Endothelial cell of umbilical vein (primary cell): ENCODE measurements at regions not wholly inside any gene's neighbourhood (a gene's known extent, or its start where the extent isn't known, plus 50 kb on each side); places are given as distances from the start of the nearest gene placed in this dataset.
"Not testable (repeated sequence)": the region's sequence is repeated elsewhere in the genome, so short reads cannot be mapped to it uniquely, and the experiment has no call there.

ENCODE experiments used
- CTCF ChIP-seq, 2 donors: IDR thresholded peaks; 1 replicate in 1 of 2; 2 replicates in 1 of 2; pipeline ENCODE4 v1.5.1; 2011; ENCODE audit warnings: low read length in 2 of 2, mild to moderate bottlenecking in 2 of 2, moderate library complexity in 2 of 2, control low read depth in 1 of 2, inconsistent platforms in 1 of 2, low read depth in 1 of 2; ENCODE audit not compliant: insufficient read depth in 1 of 2; ENCODE audit errors: extremely low read depth in 1 of 2
- EZH2 ChIP-seq: IDR thresholded peaks from 2 replicates; pipeline ENCODE4 v1.6.1; 2012; ENCODE audit warnings: borderline replicate concordance, low read depth, mild to moderate bottlenecking, moderate library complexity, low read length, inconsistent platforms; ENCODE audit not compliant: severe bottlenecking
- FOS ChIP-seq: IDR thresholded peaks from 2 replicates; pipeline ENCODE4 v1.6.1; 2011; ENCODE audit warnings: mild to moderate bottlenecking, low read length, moderate library complexity, borderline replicate concordance; ENCODE audit not compliant: insufficient read depth
- GATA2 ChIP-seq: IDR thresholded peaks from 2 replicates; pipeline ENCODE4 v1.7.0; 2011; ENCODE audit warnings: low read depth, mild to moderate bottlenecking, moderate library complexity, mixed read lengths, low read length; ENCODE audit not compliant: insufficient read length, insufficient read depth
- JUN ChIP-seq: IDR thresholded peaks from 2 replicates; pipeline ENCODE4 v1.6.1; 2011; ENCODE audit warnings: borderline replicate concordance, low read depth; ENCODE audit not compliant: insufficient read length, insufficient read depth
- MAX ChIP-seq: IDR thresholded peaks from 2 replicates; pipeline ENCODE4 v1.6.1; 2011; ENCODE audit not compliant: insufficient read depth, insufficient read length
- MYC ChIP-seq: IDR thresholded peaks from one replicate; pipeline ENCODE4 v1.6.1; 2011; ENCODE audit warnings: mild to moderate bottlenecking, low read depth, low read length
- POLR2A ChIP-seq: IDR thresholded peaks from 2 replicates; pipeline ENCODE4 v1.6.1; 2012; ENCODE audit warnings: low read depth, mild to moderate bottlenecking, control low read depth, low read length
- POLR2AphosphoS5 ChIP-seq: IDR thresholded peaks from 2 replicates; pipeline ENCODE4 v1.6.1; 2012; ENCODE audit warnings: low read depth, mild to moderate bottlenecking, control low read depth, low read length, moderate library complexity; ENCODE audit not compliant: insufficient read depth

DNA sequence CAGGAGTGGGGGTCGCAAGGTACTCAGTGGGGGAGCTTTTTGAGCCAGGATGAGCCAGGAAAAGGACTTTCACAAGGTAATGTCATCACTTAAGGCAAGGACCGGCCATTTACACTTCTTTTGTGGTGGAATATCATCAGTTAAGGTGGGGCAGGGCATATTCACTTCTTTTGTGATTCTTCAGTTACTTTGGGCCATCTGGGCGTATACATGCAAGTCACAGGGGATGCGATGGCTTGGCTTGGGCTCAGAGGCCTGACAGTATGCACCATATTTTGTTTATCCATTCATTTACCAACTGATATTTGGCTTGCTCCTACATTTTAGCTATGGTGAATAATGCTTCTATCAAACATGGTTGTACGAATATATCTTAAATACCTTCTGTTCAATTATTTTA is 1728.1 kb upstream of the AGA start:
- not testable (repeated sequence) for TF ChIP-seq EZH2; CTCF (IDR thresholded peaks at IDR 0.05; ENCODE audit: extremely low read depth in 1 of 2, insufficient read depth in 1 of 2, low read depth in 1 of 2, low read length in 2 of 2); POLR2AphosphoS5; POLR2A; MAX; MYC; JUN; FOS; GATA2
